H1 (cell line): ENCODE measurements at regions not wholly inside any gene's neighbourhood (a gene's known extent, or its start where the extent isn't known, plus 50 kb on each side); places are given as distances from the start of the nearest gene placed in this dataset.

ENCODE experiments used
- CTCF ChIA-PET: fragments of 300-600 bp; sonication (Branson Sonifier 250); formaldehyde crosslinking; loops from one replicate; lab custom pipeline; 2021; ENCODE audit not compliant: partially characterized antibody; lab: Charles Lee
- POLR2A ChIA-PET: fragments of 300-600 bp; sonication (Branson Sonifier 250); formaldehyde crosslinking; loops from one replicate; lab custom pipeline; 2021; ENCODE audit warnings: inconsistent platforms; ENCODE audit not compliant: partially characterized antibody; lab: Charles Lee
- DNase-seq, 2 experiments: peaks; one replicate each; pipeline versions ENCODE4 v3.0.0 to v3.0.0-alpha.2; 2010 to 2022; ENCODE audit warnings: low spot score in 2 of 2, low read depth in 1 of 2, mixed read lengths in 1 of 2
- FAIRE-seq: peaks from 2 replicates; lab custom pipeline; 2011; peaks lifted over from hg19 to GRCh38; lab: Jason Lieb, UNC
- H2AFZ ChIP-seq: 2 replicates; pipeline ENCODE4 v1.8.1; 2012; ENCODE audit warnings: low read length, inconsistent platforms
- H2AK5ac ChIP-seq: 2 replicates; pipeline ENCODE4 v1.6.1; 2013; ENCODE audit warnings: low read depth, low read length
- H2BK120ac ChIP-seq: replicated peaks from 2 replicates; pipeline ENCODE3; 2013; ENCODE audit warnings: low read depth, low read length, inconsistent platforms
- H2BK12ac ChIP-seq: 2 replicates; pipeline ENCODE4 v1.6.1; 2013; ENCODE audit warnings: low read depth, low read length
- H2BK15ac ChIP-seq: 2 replicates; pipeline ENCODE4 v1.6.1; 2013; ENCODE audit warnings: low read length
- H2BK20ac ChIP-seq: 2 replicates; pipeline ENCODE4 v1.6.1; 2013; ENCODE audit warnings: low read length
- H2BK5ac ChIP-seq: 2 replicates; pipeline ENCODE4 v1.6.1; 2013; ENCODE audit warnings: low read depth, low read length
- H3K14ac ChIP-seq: 2 replicates; pipeline ENCODE4 v1.6.1; 2013; ENCODE audit warnings: inconsistent platforms; ENCODE audit not compliant: insufficient read length
- H3K18ac ChIP-seq: 2 replicates; pipeline ENCODE4 v1.6.1; 2013; ENCODE audit warnings: low read length; ENCODE audit errors: extremely low read depth
- H3K23ac ChIP-seq: 2 replicates; pipeline ENCODE4 v1.6.1; 2013; ENCODE audit warnings: inconsistent platforms; ENCODE audit not compliant: insufficient read length
- H3K23me2 ChIP-seq: 2 replicates; pipeline ENCODE4 v1.6.1; 2013; ENCODE audit warnings: low read depth, low read length
- H3K27ac ChIP-seq: 2 replicates; pipeline ENCODE4 v1.6.1; 2011; ENCODE audit warnings: low read depth, low read length, inconsistent platforms
- H3K27me3 ChIP-seq, 4 experiments: replicated peaks in 1 of 4; 1 replicate in 1 of 4; 2 replicates in 3 of 4; pipeline versions ENCODE4 v1.6.1 to v1.8.1; 2011 to 2013; ENCODE audit warnings: low read length in 3 of 4, mild to moderate bottlenecking in 3 of 4, inconsistent platforms in 2 of 4, mixed read lengths in 2 of 4, moderate library complexity in 1 of 4; ENCODE audit not compliant: control insufficient read depth in 3 of 4, insufficient read depth in 3 of 4; ENCODE audit errors: extremely low read depth in 1 of 4
- H3K36me3 ChIP-seq, 4 experiments: 2 replicates each; pipeline versions ENCODE4 v1.6.1 to v1.8.1; 2011 to 2013; ENCODE audit warnings: mild to moderate bottlenecking in 4 of 4, low read length in 3 of 4, moderate library complexity in 2 of 4, control low read depth in 1 of 4, inconsistent platforms in 1 of 4; ENCODE audit not compliant: insufficient read depth in 4 of 4, control insufficient read depth in 2 of 4
- H3K4ac ChIP-seq: replicated peaks from 2 replicates; pipeline ENCODE3; 2013; ENCODE audit warnings: low read length, low read depth, mixed read lengths, inconsistent platforms; ENCODE audit not compliant: insufficient read length
- H3K4me1 ChIP-seq, 4 experiments: replicated peaks in 1 of 4; 1 replicate in 1 of 4; 2 replicates in 3 of 4; pipeline versions ENCODE4 v1.6.1 to v1.8.1; 2011 to 2013; ENCODE audit warnings: low read length in 3 of 4, inconsistent platforms in 2 of 4, mixed read lengths in 1 of 4; ENCODE audit not compliant: insufficient read depth in 4 of 4, control insufficient read depth in 3 of 4
- H3K4me2 ChIP-seq, 2 experiments: 2 replicates each; pipeline versions ENCODE4 v1.6.1 to v1.8.1; 2011 to 2013; ENCODE audit warnings: low read depth in 2 of 2, low read length in 2 of 2, control low read depth in 1 of 2, inconsistent platforms in 1 of 2, mild to moderate bottlenecking in 1 of 2; ENCODE audit not compliant: insufficient read depth in 1 of 2
- H3K4me3 ChIP-seq, 4 experiments: fragments of 200-600, 300-600 bp in 1 of 4; sonication (generic), shearing (Covaris generic), sonication (Bioruptor Twin) in 1 of 4; 2 replicates each; pipeline versions ENCODE4 v1.5.1 to v1.8.1; 2011 to 2016; ENCODE audit warnings: low read length in 4 of 4, low read depth in 3 of 4, control low read depth in 2 of 4, inconsistent platforms in 2 of 4, mild to moderate bottlenecking in 2 of 4, mixed read lengths in 1 of 4, moderate library complexity in 1 of 4; ENCODE audit not compliant: insufficient read depth in 2 of 4; ENCODE audit errors: extremely low read depth in 1 of 4
- H3K56ac ChIP-seq: replicated peaks from 2 replicates; pipeline ENCODE3; 2013; ENCODE audit warnings: low read depth, mild to moderate bottlenecking, mixed read lengths, low read length, inconsistent platforms; ENCODE audit not compliant: insufficient read length
- H3K79me1 ChIP-seq: 2 replicates; pipeline ENCODE4 v1.6.1; 2013; ENCODE audit warnings: low read depth, low read length, control low read depth
- H3K79me2 ChIP-seq, 2 experiments: 2 replicates each; pipeline versions ENCODE4 v1.6.1 to v1.8.1; 2012 to 2013; ENCODE audit warnings: low read length in 2 of 2, mild to moderate bottlenecking in 2 of 2, inconsistent platforms in 1 of 2; ENCODE audit not compliant: insufficient read depth in 2 of 2, control insufficient read depth in 1 of 2
- H3K9ac ChIP-seq, 4 experiments: replicated peaks in 1 of 4; 1 replicate in 1 of 4; 2 replicates in 3 of 4; pipeline versions ENCODE4 v1.6.1 to v1.8.1; 2011 to 2013; ENCODE audit warnings: low read depth in 3 of 4, low read length in 3 of 4, control low read depth in 2 of 4, mild to moderate bottlenecking in 2 of 4, moderate library complexity in 2 of 4, inconsistent platforms in 1 of 4; ENCODE audit errors: extremely low read depth in 1 of 4
- H3K9me3 ChIP-seq, 2 experiments: 2 replicates each; pipeline versions ENCODE4 v1.6.1 to v1.8.1; 2012 to 2013; ENCODE audit warnings: mild to moderate bottlenecking in 2 of 2, moderate library complexity in 2 of 2, control low read depth in 1 of 2, inconsistent platforms in 1 of 2, low read depth in 1 of 2, low read length in 1 of 2, mixed read lengths in 1 of 2; ENCODE audit not compliant: insufficient read depth in 2 of 2
- H4K20me1 ChIP-seq, 2 experiments: replicated peaks in 1 of 2; 2 replicates each; pipeline versions ENCODE3 to v1.8.1; 2011 to 2013; ENCODE audit warnings: inconsistent platforms in 2 of 2, low read length in 2 of 2, mild to moderate bottlenecking in 1 of 2; ENCODE audit not compliant: insufficient read depth in 2 of 2, control insufficient read depth in 1 of 2
- H4K5ac ChIP-seq: 2 replicates; pipeline ENCODE4 v1.6.1; 2013; ENCODE audit warnings: low read length, low read depth, mixed read lengths, inconsistent platforms; ENCODE audit not compliant: insufficient read length
- H4K8ac ChIP-seq: 2 replicates; pipeline ENCODE4 v1.8.0; 2013; ENCODE audit warnings: mild to moderate bottlenecking, moderate library complexity, low read length, inconsistent platforms; ENCODE audit not compliant: insufficient read depth; ENCODE audit errors: extremely low read depth
- H4K91ac ChIP-seq: replicated peaks from 2 replicates; pipeline ENCODE3; 2013; ENCODE audit warnings: low read length, mixed read lengths, inconsistent platforms; ENCODE audit not compliant: insufficient read length
- BACH1 ChIP-seq: IDR thresholded peaks from 2 replicates; pipeline ENCODE4 v1.6.1; 2012; ENCODE audit warnings: low read length, improper control_type of control experiment
- CHD1 ChIP-seq: IDR thresholded peaks from 2 replicates; pipeline ENCODE4 v1.6.1; 2012; ENCODE audit warnings: low read depth, low read length, improper control_type of control experiment
- NANOG ChIP-seq: IDR thresholded peaks from 2 replicates; pipeline ENCODE4 v1.6.1; 2011; ENCODE audit warnings: low read length, low read depth, mild to moderate bottlenecking, inconsistent platforms; ENCODE audit not compliant: insufficient read depth, poor library complexity, severe bottlenecking
- NRF1 ChIP-seq: IDR thresholded peaks from 2 replicates; pipeline ENCODE4 v1.6.1; 2011; ENCODE audit warnings: mild to moderate bottlenecking, low read depth, low read length, improper control_type of control experiment
- RBBP5 ChIP-seq: IDR thresholded peaks from 2 replicates; pipeline ENCODE4 v1.7.1; 2012; ENCODE audit warnings: low read depth, mild to moderate bottlenecking, inconsistent platforms, low read length, moderate library complexity, borderline replicate concordance
- SIX5 ChIP-seq: IDR thresholded peaks from 2 replicates; pipeline ENCODE4 v1.6.1; 2011; ENCODE audit warnings: mild to moderate bottlenecking, low read depth, low read length
- SP1 ChIP-seq: IDR thresholded peaks from 2 replicates; pipeline ENCODE4 v1.6.1; 2011; ENCODE audit warnings: low read depth, low read length
- SP2 ChIP-seq: IDR thresholded peaks from 2 replicates; pipeline ENCODE4 v1.6.1; 2012; ENCODE audit warnings: mild to moderate bottlenecking, low read length, inconsistent platforms
- WGBS, 2 experiments: shearing (Covaris generic) in 1 of 2; methylation state at CpG; one replicate each; pipeline versions ENCODE4 v1.1.6 to v1.1.7; 2013 to 2015; ENCODE audit warnings: low lambda C conversion rate in 2 of 2, mixed read lengths in 2 of 2, inconsistent platforms in 1 of 2, low coverage in 1 of 2, missing lambda C conversion rate in 1 of 2; ENCODE audit not compliant: insufficient replicate concordance in 2 of 2, insufficient coverage in 1 of 2, insufficient read length in 1 of 2; ENCODE audit errors: extremely low coverage in 1 of 2, missing lambda C conversion rate in 1 of 2; 5-methylcytosine and 5-hydroxymethylcytosine counted together

GRCh38 chr2:20884829-20885228 is 61.9 kb upstream of the LDAH start:
- H3K9ac ChIP-seq = no peak overlapping the region
- no peaks in the 10 kb centered on the region for H3K36me3 ChIP-seq
- CTCF ChIA-PET = interaction anchor here (1.2 kb wide), 1 partner anchor 103 kb away, joined by 3 read pairs; no protein-coding TSS in a partner anchor
- no peak overlapping the region for H2BK12ac ChIP-seq
- 74% methylated on average over 5 of the region's 5 CpGs; no CpG with 5 or more reads in 1 of the 2 experiments for WGBS, 2 experiments
- no peaks in the 10 kb centered on the region for H3K79me2 ChIP-seq
- POLR2A ChIA-PET = no interaction called here
- peaks cover 22 to 47% of the 10 kb centered on the region in 2 experiments for H3K9me3 ChIP-seq
- H3K4ac ChIP-seq = no peak overlapping the region
- H3K56ac ChIP-seq = no peak overlapping the region
- no peaks in the 10 kb centered on the region for H3K27me3 ChIP-seq
- no peaks in the 10 kb centered on the region; a peak in 1 of 7 replicates for H3K4me1 ChIP-seq
- no peak overlapping the region for H2BK120ac ChIP-seq
- H4K8ac ChIP-seq = no peak overlapping the region
- H4K20me1 ChIP-seq = no peaks in the 10 kb centered on the region
- no peak overlapping the region for H2BK20ac ChIP-seq
- H3K27ac ChIP-seq = no peak overlapping the region
- no peak overlapping the region for H3K23ac ChIP-seq
- H2BK5ac ChIP-seq = no peak overlapping the region
- DNase-seq (no peak), FAIRE-seq (no peak)
- no peaks in the 10 kb centered on the region for H3K79me1 ChIP-seq
- no peak overlapping the region for H3K4me2 ChIP-seq
- H3K4me3 ChIP-seq = no peak overlapping the region
- H3K14ac ChIP-seq = no peak overlapping the region
- no peaks in the 10 kb centered on the region for H3K23me2 ChIP-seq
- no peak overlapping the region for H4K5ac ChIP-seq
- H3K18ac ChIP-seq = no peak overlapping the region
- no peak overlapping the region for H2AK5ac ChIP-seq
- no peak overlapping the region for H4K91ac ChIP-seq
- no peak overlapping the region for H2BK15ac ChIP-seq
- no peak overlapping the region for H2AFZ ChIP-seq
- TF ChIP-seq BACH1 (no peak), CHD1 (no peak), SIX5 (no peak), NANOG (no peak), SP1 (no peak), NRF1 (no peak), SP2 (no peak), RBBP5 (no peak)
